ENCODE measurements at regions not wholly inside any gene's neighbourhood (a gene's known extent, or its start where the extent isn't known, plus 50 kb on each side); places are given as distances from the start of the nearest gene placed in this dataset.
"Not testable (repeated sequence)": the region's sequence is repeated elsewhere in the genome, so short reads cannot be mapped to it uniquely, and the experiment has no call there.

GRCh38 chr18:73381016-73381698 lies 513.4 kb upstream of the NETO1 start:
- DNase-seq (ENCODE audit: extremely low read depth, low read depth, low spot score) = no peak

- no peak for DNase-seq (ENCODE audit: extremely low read depth, low read depth, low spot score)
Observed at GRCh38 chr18:73366713-73367112, 498.9 kb upstream of the NETO1 start.

GRCh38 chr18:73365018-73365417 lies 497.2 kb upstream of the NETO1 start:
- no peak for DNase-seq (ENCODE audit: extremely low read depth, low read depth, low spot score)

- no peak for DNase-seq (ENCODE audit: extremely low read depth, low read depth, low spot score)
Observed at GRCh38 chr18:73355121-73355520, 487.3 kb upstream of the NETO1 start.

GRCh38 chr18:73352546-73352945 lies 484.8 kb upstream of the NETO1 start:
- no peak for DNase-seq (ENCODE audit: extremely low read depth, low read depth, low spot score)

- DNase-seq (ENCODE audit: extremely low read depth, low read depth, low spot score) = no peak
Observed at GRCh38 chr18:73340135-73340977, 472.6 kb upstream of the NETO1 start.

- no peak for DNase-seq (ENCODE audit: extremely low read depth, low read depth, low spot score)
Observed at GRCh38 chr18:73331212-73331772, 463.5 kb upstream of the NETO1 start.

GRCh38 chr18:73330106-73330505 lies 462.3 kb upstream of the NETO1 start:
- not testable (repeated sequence) for DNase-seq (ENCODE audit: extremely low read depth, low read depth, low spot score)

GRCh38 chr18:73324187-73324831 lies 456.5 kb upstream of the NETO1 start:
- not testable (repeated sequence) for DNase-seq (ENCODE audit: extremely low read depth, low read depth, low spot score)

- no peak for DNase-seq (ENCODE audit: extremely low read depth, low read depth, low spot score)
Observed at GRCh38 chr18:73318739-73319479, 451.1 kb upstream of the NETO1 start.

GRCh38 chr18:73316513-73316912 lies 448.7 kb upstream of the NETO1 start:
- DNase-seq (ENCODE audit: extremely low read depth, low read depth, low spot score) = no peak

- DNase-seq (ENCODE audit: extremely low read depth, low read depth, low spot score) = no peak
Observed at GRCh38 chr18:73315381-73315780, 447.6 kb upstream of the NETO1 start.

- no peak for DNase-seq (ENCODE audit: extremely low read depth, low read depth, low spot score)
Observed at GRCh38 chr18:73313476-73313875, 445.7 kb upstream of the NETO1 start.

GRCh38 chr18:73296686-73297085 lies 428.9 kb upstream of the NETO1 start:
- no peak for DNase-seq (ENCODE audit: extremely low read depth, low read depth, low spot score)

GRCh38 chr18:73292156-73292555 lies 424.4 kb upstream of the NETO1 start:
- no peak for DNase-seq (ENCODE audit: extremely low read depth, low read depth, low spot score)

GRCh38 chr18:73288813-73289212 lies 421.0 kb upstream of the NETO1 start:
- DNase-seq (ENCODE audit: extremely low read depth, low read depth, low spot score) = no peak

- no peak for DNase-seq (ENCODE audit: extremely low read depth, low read depth, low spot score)
Observed at GRCh38 chr18:73286584-73286983, 418.8 kb upstream of the NETO1 start.

GRCh38 chr18:73283788-73284187 lies 416.0 kb upstream of the NETO1 start:
- no peak for DNase-seq (ENCODE audit: extremely low read depth, low read depth, low spot score)

GRCh38 chr18:73283032-73283431 lies 415.2 kb upstream of the NETO1 start:
- no peak for DNase-seq (ENCODE audit: extremely low read depth, low read depth, low spot score)

GRCh38 chr18:73279498-73279897 lies 411.7 kb upstream of the NETO1 start:
- no peak for DNase-seq (ENCODE audit: extremely low read depth, low read depth, low spot score)
